Lower lobe of right lung (tissue), 2 donors: ENCODE measurements at regions not wholly inside any gene's neighbourhood (a gene's known extent, or its start where the extent isn't known, plus 50 kb on each side); places are given as distances from the start of the nearest gene placed in this dataset.

Experiments used
- ATAC-seq, 2 donors: fragments of 200-7000 bp; cut with Tn5 transposase; one replicate each; pipeline ENCODE4 v1.9.1; 2020 to 2022; ENCODE audit warnings: mild to moderate bottlenecking in 2 of 2, moderate library complexity in 2 of 2
- DNase-seq: peaks from one replicate; pipeline ENCODE4 v3.0.0-alpha.2; 2020
- H3K27ac ChIP-seq: fragments of 200-600 bp; one replicate; pipeline ENCODE4 v1.8.0; 2022
- H3K27me3 ChIP-seq: fragments of 200-600 bp; one replicate; pipeline ENCODE4 v1.8.0; 2022; ENCODE audit warnings: low read depth
- H3K36me3 ChIP-seq: fragments of 200-600 bp; one replicate; pipeline ENCODE4 v1.8.0; 2022; ENCODE audit warnings: mild to moderate bottlenecking
- H3K4me1 ChIP-seq: fragments of 200-600 bp; one replicate; pipeline ENCODE4 v1.8.0; 2022
- H3K4me3 ChIP-seq: fragments of 200-600 bp; one replicate; pipeline ENCODE4 v1.8.0; 2022; ENCODE audit warnings: mild to moderate bottlenecking
- H3K9me3 ChIP-seq: fragments of 200-600 bp; one replicate; pipeline ENCODE4 v1.8.0; 2022
- CTCF ChIP-seq: fragments of 200-600 bp; IDR thresholded peaks from one replicate; pipeline ENCODE4 v1.8.0; 2022; ENCODE audit warnings: antibody characterized with exemption, mild to moderate bottlenecking
- intact Hi-C: fragments of 100-400 bp; cut with DNase I; formaldehyde crosslinking; loops from one replicate; pipeline ENCODE4 v1.11.0; 2022
- donor health status: DM: no; HTN: yes; CAD: no; lungs with severe emphysema.

- Histone ChIP-seq H3K9me3 (no peaks in the 10 kb centered on the region), H3K4me1 (no peaks in the 10 kb centered on the region), H3K4me3 (no peak overlapping the region), H3K36me3 (no peaks in the 10 kb centered on the region), H3K27me3 (no peaks in the 10 kb centered on the region), H3K27ac (no peak overlapping the region)
- no peak for DNase-seq
- ATAC-seq, result no peak
- no peak for TF ChIP-seq CTCF
- intact Hi-C loops, result no loop called here
These were observed 1505.8 kb downstream of the TBC1D22A start for GRCh38 chr22:48268293-48268692.

- Histone ChIP-seq H3K36me3 (no peaks in the 10 kb centered on the region), H3K4me3 (no peak overlapping the region), H3K27me3 (no peaks in the 10 kb centered on the region), H3K4me1 (no peaks in the 10 kb centered on the region), H3K9me3 (no peaks in the 10 kb centered on the region), H3K27ac (no peak overlapping the region)
- intact Hi-C loops, result no loop called here
- ATAC-seq (no peak), DNase-seq (no peak)
- TF ChIP-seq CTCF, result no peak
These were observed 1505.2 kb downstream of the TBC1D22A start for GRCh38 chr22:48267681-48268080.

- Histone ChIP-seq H3K4me3 (no peak overlapping the region), H3K27ac (no peak overlapping the region), H3K27me3 (no peaks in the 10 kb centered on the region), H3K9me3 (no peaks in the 10 kb centered on the region), H3K36me3 (no peaks in the 10 kb centered on the region), H3K4me1 (no peaks in the 10 kb centered on the region)
- ATAC-seq, result no peak
- no peak for DNase-seq
- no peak for TF ChIP-seq CTCF
- intact Hi-C loops, result no loop called here
These were observed 1502.7 kb downstream of the TBC1D22A start for GRCh38 chr22:48265000-48265625.

- no peaks in the 10 kb centered on the region for H3K4me1 ChIP-seq
- no peak for TF ChIP-seq CTCF
- intact Hi-C loops, result no loop called here
- H3K27me3 ChIP-seq, result no peaks in the 10 kb centered on the region
- no peak overlapping the region for H3K27ac ChIP-seq
- no peak overlapping the region for H3K4me3 ChIP-seq
- no peak for DNase-seq
- no peaks in the 10 kb centered on the region for H3K9me3 ChIP-seq
- no peaks in the 10 kb centered on the region for H3K36me3 ChIP-seq
- ATAC-seq, result no peak
These were observed 1502.1 kb downstream of the TBC1D22A start for GRCh38 chr22:48264586-48264985.

GRCh38 chr22:48263791-48264351 lies 1501.4 kb downstream of the TBC1D22A start:
- DNase-seq, result no peak

More at GRCh38 chr22:48263791-48264351, 1501.4 kb downstream of the TBC1D22A start:
- no peaks in the 10 kb centered on the region for H3K36me3 ChIP-seq
- no peak overlapping the region for H3K4me3 ChIP-seq
- intact Hi-C loops, result no loop called here
- H3K27ac ChIP-seq, result no peak overlapping the region
- no peaks in the 10 kb centered on the region for H3K27me3 ChIP-seq
- ATAC-seq, result no peak
- no peak for TF ChIP-seq CTCF
- no peaks in the 10 kb centered on the region for H3K9me3 ChIP-seq
- no peaks in the 10 kb centered on the region for H3K4me1 ChIP-seq
